Fibroblast of lung (primary cell): ENCODE measurements at regions not wholly inside any gene's neighbourhood (a gene's known extent, or its start where the extent isn't known, plus 50 kb on each side); places are given as distances from the start of the nearest gene placed in this dataset.
A peak's percentile ranks its signal among the peaks of the same experiment; 100 is the strongest.

Experiments used
- EZH2 ChIP-seq: IDR thresholded peaks from 2 replicates; pipeline ENCODE4 v1.5.1; 2012; ENCODE audit warnings: low read length, control low read depth, mild to moderate bottlenecking; ENCODE audit errors: missing control alignments
- TF ChIP-seq, protein P1 (sequence below), 2 donors: IDR thresholded peaks in 1 of 2; conservative IDR thresholded peaks in 1 of 2; 1 replicate in 1 of 2; 2 replicates in 1 of 2; pipeline ENCODE4 v1.5.1; 2011 to 2012; ENCODE audit warnings: low read length in 2 of 2, control low read depth in 1 of 2, inconsistent platforms in 1 of 2, low read depth in 1 of 2, mild to moderate bottlenecking in 1 of 2

DNA sequence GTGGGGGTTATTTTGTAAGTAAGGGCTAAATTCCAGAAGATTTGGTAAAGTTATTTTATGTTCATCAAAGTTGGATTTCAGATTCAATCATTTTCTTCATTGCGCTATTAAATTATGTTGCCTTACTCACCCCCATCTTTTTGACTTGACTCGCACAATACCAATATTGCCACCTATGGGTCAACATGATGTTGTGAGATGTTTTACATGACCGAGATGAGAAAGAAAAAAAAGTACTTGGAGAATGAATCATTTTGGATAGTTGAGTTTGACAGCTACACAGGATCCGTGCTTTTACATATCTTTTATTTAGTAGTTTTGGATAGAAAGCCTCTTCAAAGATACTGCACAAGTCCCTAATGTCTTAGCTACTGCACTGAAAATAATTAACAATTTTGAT is 224.2 kb upstream of the EMCN start:
- TF ChIP-seq, protein P1, sequence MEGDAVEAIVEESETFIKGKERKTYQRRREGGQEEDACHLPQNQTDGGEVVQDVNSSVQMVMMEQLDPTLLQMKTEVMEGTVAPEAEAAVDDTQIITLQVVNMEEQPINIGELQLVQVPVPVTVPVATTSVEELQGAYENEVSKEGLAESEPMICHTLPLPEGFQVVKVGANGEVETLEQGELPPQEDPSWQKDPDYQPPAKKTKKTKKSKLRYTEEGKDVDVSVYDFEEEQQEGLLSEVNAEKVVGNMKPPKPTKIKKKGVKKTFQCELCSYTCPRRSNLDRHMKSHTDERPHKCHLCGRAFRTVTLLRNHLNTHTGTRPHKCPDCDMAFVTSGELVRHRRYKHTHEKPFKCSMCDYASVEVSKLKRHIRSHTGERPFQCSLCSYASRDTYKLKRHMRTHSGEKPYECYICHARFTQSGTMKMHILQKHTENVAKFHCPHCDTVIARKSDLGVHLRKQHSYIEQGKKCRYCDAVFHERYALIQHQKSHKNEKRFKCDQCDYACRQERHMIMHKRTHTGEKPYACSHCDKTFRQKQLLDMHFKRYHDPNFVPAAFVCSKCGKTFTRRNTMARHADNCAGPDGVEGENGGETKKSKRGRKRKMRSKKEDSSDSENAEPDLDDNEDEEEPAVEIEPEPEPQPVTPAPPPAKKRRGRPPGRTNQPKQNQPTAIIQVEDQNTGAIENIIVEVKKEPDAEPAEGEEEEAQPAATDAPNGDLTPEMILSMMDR (conservative IDR thresholded peaks at IDR 0.05 in 1 of 2, IDR thresholded peaks at IDR 0.05 in 1 of 2; ENCODE audit: low read depth in 1 of 2, low read length in 2 of 2), result peak in 1 of 2 donors; percentile 10
- TF ChIP-seq EZH2, result no peak
